ENCODE measurements at regions not wholly inside any gene's neighbourhood (a gene's known extent, or its start where the extent isn't known, plus 50 kb on each side); places are given as distances from the start of the nearest gene placed in this dataset.
A peak's percentile ranks its signal among the peaks of the same experiment; 100 is the strongest.

DNA sequence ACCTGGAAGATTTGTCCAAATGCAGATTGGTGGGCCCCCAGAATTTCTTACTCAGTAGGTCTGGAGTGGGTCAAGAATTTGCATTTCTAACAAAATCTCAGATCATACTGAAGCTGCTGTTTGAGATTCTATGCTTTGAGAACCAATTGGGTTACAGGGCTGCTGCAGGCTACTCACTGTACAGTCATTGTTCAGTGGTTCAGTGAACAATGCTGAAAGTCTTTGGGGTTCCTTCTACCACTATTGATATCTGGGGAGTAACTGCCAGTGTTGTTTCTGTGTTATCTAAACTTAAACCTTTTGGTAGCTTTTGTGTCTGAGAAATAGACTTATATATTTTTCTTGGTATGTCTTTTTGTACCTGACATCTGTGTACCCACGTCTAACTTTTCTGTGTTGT, 187.5 kb downstream of the TANC2 start:
- H3K4me1 ChIP-seq (ENCODE audit: insufficient read depth), result peaks cover 31% of the 10 kb centered on the region
- H3K4me2 ChIP-seq, result 0 out of 2 replicates have a peak overlapping the region, but pooled peaks have one; percentile 9
- no peaks in the 10 kb centered on the region for H3K36me3 ChIP-seq (ENCODE audit: insufficient read depth)
- no peak overlapping the region for H3K4me3 ChIP-seq
- no peak for DNase-seq (ENCODE audit: low spot score)
- no peak for ATAC-seq
- H3F3A ChIP-seq (replicated peaks; ENCODE audit: low read depth), result no peaks in the 10 kb centered on the region
- H3K4me3 Mint-ChIP-seq, result no peak overlapping the region
- no peaks in the 10 kb centered on the region for H3K27me3 Mint-ChIP-seq (ENCODE audit: insufficient read depth, low read depth, poor library complexity)
- TF ChIP-seq POLR2AphosphoS5 (IDR thresholded peaks at IDR 0.05; ENCODE audit: low read depth) (no peak), EZH2 (IDR thresholded peaks at IDR 0.05; ENCODE audit: low read depth, unreplicated experiment) (no peak), NANOG (IDR thresholded peaks at IDR 0.05; ENCODE audit: borderline replicate concordance) (no peak), ETS1 (IDR thresholded peaks at IDR 0.05) (no peak), REST (IDR thresholded peaks at IDR 0.05; ENCODE audit: unreplicated experiment) (no peak), ZNF114 (CRISPR knock-in tag; IDR thresholded peaks at IDR 0.05) (no peak), CTCF (conservative IDR thresholded peaks at IDR 0.05; ENCODE audit: low read depth in 2 of 2) (no peak), JUNB (IDR thresholded peaks at IDR 0.05; ENCODE audit: unreplicated experiment) (no peak)
- no peaks in the 10 kb centered on the region for H4K20me1 ChIP-seq (replicated peaks; ENCODE audit: insufficient read depth)
- H3K27ac ChIP-seq (ENCODE audit: low read depth), result no peak overlapping the region
- H3K9me3 Mint-ChIP-seq, result no peaks in the 10 kb centered on the region
- peaks cover 37% of the 10 kb centered on the region for H3K4me1 Mint-ChIP-seq
- H3K79me2 ChIP-seq (replicated peaks; ENCODE audit: insufficient read depth), result no peaks in the 10 kb centered on the region
- no peaks in the 10 kb centered on the region for H3K36me3 Mint-ChIP-seq (ENCODE audit: low read depth)
- H3K9me2 ChIP-seq (ENCODE audit: insufficient read depth), result no peaks in the 10 kb centered on the region
- no peak overlapping the region for H3K27ac Mint-ChIP-seq
- H2AFZ ChIP-seq, result no peak overlapping the region
- no peaks in the 10 kb centered on the region for H3K27me3 ChIP-seq (ENCODE audit: insufficient read depth)

DNA sequence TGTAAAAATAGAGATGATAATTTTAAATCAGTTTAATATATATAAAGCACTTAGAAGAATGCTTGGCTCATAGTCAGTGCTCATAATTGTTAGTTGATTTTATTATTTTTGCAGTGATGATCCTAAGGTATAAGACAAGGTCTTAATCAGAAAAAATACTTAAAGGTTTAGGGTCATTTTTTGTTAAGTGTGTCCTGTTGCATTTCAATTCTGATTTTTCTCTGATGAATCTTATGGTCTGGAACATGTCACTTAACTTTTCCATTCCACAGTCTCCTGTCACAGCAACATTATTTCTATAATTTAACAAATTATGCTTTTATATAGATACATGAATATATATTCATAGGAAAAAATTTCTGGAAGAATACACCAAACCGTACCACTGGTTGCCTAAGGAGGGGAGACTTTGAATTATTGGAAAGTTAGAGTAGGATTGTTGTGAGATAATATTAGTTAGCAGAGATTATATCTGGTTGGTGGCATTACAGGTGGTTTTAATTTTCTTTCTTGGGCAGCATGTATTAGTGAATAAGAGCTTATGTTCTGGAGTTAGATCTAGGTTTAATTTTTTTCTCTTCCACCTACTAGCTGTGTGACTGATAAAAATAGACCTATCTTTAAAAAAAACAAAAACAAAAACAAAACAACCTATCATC, 188.7 kb downstream of the TANC2 start:
- DNase-seq (ENCODE audit: low spot score) (no peak), ATAC-seq (no peak)
- no peak overlapping the region for H3K27ac Mint-ChIP-seq
- H3K27me3 Mint-ChIP-seq (ENCODE audit: insufficient read depth, low read depth, poor library complexity), result no peaks in the 10 kb centered on the region
- peaks cover 37% of the 10 kb centered on the region for H3K4me1 Mint-ChIP-seq
- Histone ChIP-seq H3K9me2 (ENCODE audit: insufficient read depth) (no peaks in the 10 kb centered on the region), H4K20me1 (replicated peaks; ENCODE audit: insufficient read depth) (no peaks in the 10 kb centered on the region), H3K36me3 (ENCODE audit: insufficient read depth) (no peaks in the 10 kb centered on the region), H3K79me2 (replicated peaks; ENCODE audit: insufficient read depth) (no peaks in the 10 kb centered on the region), H3K27me3 (ENCODE audit: insufficient read depth) (no peaks in the 10 kb centered on the region), H3K27ac (ENCODE audit: low read depth) (no peak overlapping the region), H3K4me3 (no peak overlapping the region), H3F3A (replicated peaks; ENCODE audit: low read depth) (no peaks in the 10 kb centered on the region), H2AFZ (no peak overlapping the region), H3K4me1 (ENCODE audit: insufficient read depth) (peaks cover 31% of the 10 kb centered on the region), H3K4me2 (no peak overlapping the region)
- H3K4me3 Mint-ChIP-seq, result no peak overlapping the region
- H3K9me3 Mint-ChIP-seq, result no peaks in the 10 kb centered on the region
- H3K36me3 Mint-ChIP-seq (ENCODE audit: low read depth), result no peaks in the 10 kb centered on the region
- no peak for TF ChIP-seq CTCF (conservative IDR thresholded peaks at IDR 0.05; ENCODE audit: low read depth in 2 of 2)
- no peak for TF ChIP-seq STAT1 (IDR thresholded peaks at IDR 0.05; ENCODE audit: unreplicated experiment)
- TF ChIP-seq EZH2 (IDR thresholded peaks at IDR 0.05; ENCODE audit: low read depth, unreplicated experiment), result no peak
